Activated CD4-positive, alpha-beta T cell treated with anti-CD3 and anti-CD28 coated beads, Interleukin-2, amount 50 U/mL, for 1 hour (primary cell): ENCODE measurements at regions not wholly inside any gene's neighbourhood (a gene's known extent, or its start where the extent isn't known, plus 50 kb on each side); places are given as distances from the start of the nearest gene placed in this dataset.

Experiments used
- DNase-seq: peaks from one replicate; pipeline ENCODE4 v3.0.0-alpha.2; 2020

DNA sequence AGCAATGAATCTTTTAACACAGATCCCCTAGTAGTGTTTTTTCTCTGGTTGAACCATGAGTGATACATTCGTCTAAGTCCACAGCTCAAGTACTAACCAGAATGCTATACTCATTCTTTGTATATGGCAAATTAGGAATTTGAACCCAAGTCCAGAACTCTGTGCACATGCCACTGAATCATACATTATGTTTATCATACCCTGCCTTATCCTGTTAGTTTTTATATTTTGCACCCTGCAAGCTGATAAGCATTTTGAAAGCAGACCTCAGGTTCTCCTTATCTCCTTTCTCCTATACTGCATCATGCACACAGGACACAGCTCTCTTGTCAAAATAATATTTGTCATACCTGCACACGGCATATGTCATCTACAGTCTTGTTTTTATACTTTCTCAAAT lies 54.6 kb upstream of the ELL2 start:
- DNase-seq, result no peak

DNA sequence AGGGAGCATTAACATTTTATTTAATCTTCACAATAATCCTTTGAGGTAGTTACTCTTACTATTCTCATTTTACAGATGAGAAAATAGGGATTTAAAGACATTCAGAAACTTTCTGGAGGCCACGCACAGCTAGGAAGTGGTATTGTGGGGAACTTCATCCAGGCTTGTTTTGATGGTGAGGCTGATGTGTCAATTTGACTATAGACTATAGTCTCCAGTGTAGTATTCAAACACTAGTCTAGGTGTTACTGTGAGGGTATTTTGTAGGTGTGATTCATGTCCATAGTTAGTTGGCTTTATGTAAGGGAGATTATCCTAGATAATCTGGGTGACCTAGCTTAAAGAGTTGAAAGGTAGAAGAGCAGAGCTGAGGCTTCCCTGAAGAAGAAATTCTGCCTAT lies 54.1 kb upstream of the ELL2 start:
- DNase-seq, result no peak

DNA sequence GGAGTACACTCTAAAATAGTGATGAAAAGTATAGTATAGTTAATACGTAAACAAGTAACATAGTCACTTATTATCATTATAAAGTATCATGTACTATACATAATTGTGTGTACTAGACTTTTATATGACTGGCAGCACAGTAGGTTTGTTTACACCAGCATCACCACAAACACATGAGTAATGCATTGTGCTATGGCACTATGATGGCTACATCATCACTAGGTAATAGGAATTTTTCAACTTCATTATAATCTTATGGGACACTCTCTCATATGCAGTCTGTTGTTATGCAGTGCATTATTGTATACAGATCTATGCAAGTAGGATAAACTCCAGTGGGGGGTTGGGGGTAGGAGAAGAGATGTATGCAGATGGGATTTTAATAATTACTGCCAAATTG lies 52.7 kb upstream of the ELL2 start:
- no peak for DNase-seq

DNA sequence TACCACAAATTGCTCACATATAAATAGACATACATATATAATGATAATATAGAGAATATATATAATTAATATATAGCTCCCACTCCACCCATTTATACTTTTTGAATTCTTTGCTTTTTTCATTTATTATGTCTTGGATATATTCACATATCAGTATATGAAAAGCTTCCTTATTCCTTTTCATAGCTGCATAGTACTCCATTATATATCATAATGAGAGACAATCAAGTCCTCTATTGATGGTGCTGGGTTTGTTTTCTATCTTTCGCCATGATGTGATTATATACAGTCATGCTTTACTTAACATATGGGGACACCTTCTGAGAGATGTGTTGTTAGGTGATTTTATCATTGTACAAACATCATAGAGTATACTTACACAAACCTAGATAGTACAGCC lies 51.6 kb upstream of the ELL2 start:
- no peak for DNase-seq

DNA sequence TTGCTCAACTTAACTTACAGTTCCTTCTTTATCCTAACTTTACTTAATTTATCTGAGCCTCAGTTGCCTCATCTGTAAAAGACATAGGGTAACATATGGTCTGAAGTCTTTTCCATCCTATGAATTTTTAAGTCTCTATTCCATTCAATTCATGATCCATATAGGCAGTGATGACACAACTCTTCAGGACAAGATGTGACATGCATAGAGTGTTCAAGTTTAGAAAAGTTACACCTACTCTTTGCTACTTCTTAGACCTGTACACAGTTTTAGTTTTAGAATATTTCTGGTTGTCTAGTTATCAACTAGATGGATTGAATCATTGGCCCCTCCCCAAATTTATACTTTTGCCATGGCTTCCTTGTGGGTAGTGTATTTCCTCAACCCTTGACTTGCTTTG lies 50.7 kb upstream of the ELL2 start:
- no peak for DNase-seq
